Kasumi-1 (cell line): ENCODE measurements at regions not wholly inside any gene's neighbourhood (a gene's known extent, or its start where the extent isn't known, plus 50 kb on each side); places are given as distances from the start of the nearest gene placed in this dataset.
A peak's percentile ranks its signal among the peaks of the same experiment; 100 is the strongest.

Experiments
- DNase-seq, 2 experiments: peaks; one replicate each; lab custom pipeline; 2025; lab: John Stamatoyannopoulos, UW

GRCh38 chr4:176843710-176844109 is 51.0 kb upstream of the VEGFC start:
- DNase-seq: no peak

GRCh38 chr4:176844448-176844847 is 51.7 kb upstream of the VEGFC start:
- DNase-seq: no peak

- no peak for DNase-seq
Measured at GRCh38 chr4:176845636-176846035, 52.9 kb upstream of the VEGFC start.

GRCh38 chr4:176849076-176849475 is 56.4 kb upstream of the VEGFC start:
- DNase-seq: no peak

- DNase-seq: no peak
Measured at GRCh38 chr4:176850436-176850835, 57.7 kb upstream of the VEGFC start.

GRCh38 chr4:176856421-176856820 is 63.7 kb upstream of the VEGFC start:
- DNase-seq: no peak

GRCh38 chr4:176858839-176859238 is 66.1 kb upstream of the VEGFC start:
- DNase-seq: no peak

GRCh38 chr4:176864238-176864637 is 71.5 kb upstream of the VEGFC start:
- no peak for DNase-seq

GRCh38 chr4:176868676-176869075 is 76.0 kb upstream of the VEGFC start:
- no peak for DNase-seq

- no peak for DNase-seq
Measured at GRCh38 chr4:176872461-176872860, 79.7 kb upstream of the VEGFC start.

GRCh38 chr4:176874721-176875445 is 82.2 kb upstream of the VEGFC start:
- DNase-seq: no peak

- no peak for DNase-seq
Measured at GRCh38 chr4:176875446-176875930, 82.8 kb upstream of the VEGFC start.

- no peak for DNase-seq
Measured at GRCh38 chr4:176879380-176880116, 86.8 kb upstream of the VEGFC start.

- no peak for DNase-seq
Measured at GRCh38 chr4:176882206-176882605, 89.5 kb upstream of the VEGFC start.

GRCh38 chr4:176883108-176883550 is 90.4 kb upstream of the VEGFC start:
- DNase-seq: no peak

GRCh38 chr4:176883681-176884418 is 91.1 kb upstream of the VEGFC start:
- DNase-seq: peak in 1 of 2 experiments; percentile 2

- DNase-seq: no peak
Measured at GRCh38 chr4:176885224-176885623, 92.5 kb upstream of the VEGFC start.

- DNase-seq: no peak
Measured at GRCh38 chr4:176886135-176886534, 93.4 kb upstream of the VEGFC start.

- DNase-seq: no peak
Measured at GRCh38 chr4:176889776-176890175, 97.1 kb upstream of the VEGFC start.

GRCh38 chr4:176894498-176894897 is 101.8 kb upstream of the VEGFC start:
- DNase-seq: no peak

- no peak for DNase-seq
Measured at GRCh38 chr4:176896211-176896610, 103.5 kb upstream of the VEGFC start.

GRCh38 chr4:176897226-176897625 is 104.5 kb upstream of the VEGFC start:
- no peak for DNase-seq

GRCh38 chr4:176898791-176899190 is 106.1 kb upstream of the VEGFC start:
- DNase-seq: no peak
